Uterus (tissue), 2 donors: ENCODE measurements at regions not wholly inside any gene's neighbourhood (a gene's known extent, or its start where the extent isn't known, plus 50 kb on each side); places are given as distances from the start of the nearest gene placed in this dataset.

Source experiments
- POLR2A ChIP-seq, 2 donors: fragments of 450-650 bp; IDR thresholded peaks; one replicate each; pipeline ENCODE4 v1.6.1; 2016; ENCODE audit warnings: antibody characterized with exemption in 2 of 2, mild to moderate bottlenecking in 1 of 2, moderate library complexity in 1 of 2
- TF ChIP-seq, protein P1 (sequence below), 4 experiments: fragments of 200-600 bp in 2 of 4; fragments of 450-650 bp in 2 of 4; sonication (generic) in 2 of 4; IDR thresholded peaks; one replicate each; pipeline ENCODE4 v1.5.1; 2016 to 2019; ENCODE audit warnings: antibody characterized with exemption in 4 of 4, mild to moderate bottlenecking in 2 of 4, moderate library complexity in 1 of 4

- TF ChIP-seq, protein P1, sequence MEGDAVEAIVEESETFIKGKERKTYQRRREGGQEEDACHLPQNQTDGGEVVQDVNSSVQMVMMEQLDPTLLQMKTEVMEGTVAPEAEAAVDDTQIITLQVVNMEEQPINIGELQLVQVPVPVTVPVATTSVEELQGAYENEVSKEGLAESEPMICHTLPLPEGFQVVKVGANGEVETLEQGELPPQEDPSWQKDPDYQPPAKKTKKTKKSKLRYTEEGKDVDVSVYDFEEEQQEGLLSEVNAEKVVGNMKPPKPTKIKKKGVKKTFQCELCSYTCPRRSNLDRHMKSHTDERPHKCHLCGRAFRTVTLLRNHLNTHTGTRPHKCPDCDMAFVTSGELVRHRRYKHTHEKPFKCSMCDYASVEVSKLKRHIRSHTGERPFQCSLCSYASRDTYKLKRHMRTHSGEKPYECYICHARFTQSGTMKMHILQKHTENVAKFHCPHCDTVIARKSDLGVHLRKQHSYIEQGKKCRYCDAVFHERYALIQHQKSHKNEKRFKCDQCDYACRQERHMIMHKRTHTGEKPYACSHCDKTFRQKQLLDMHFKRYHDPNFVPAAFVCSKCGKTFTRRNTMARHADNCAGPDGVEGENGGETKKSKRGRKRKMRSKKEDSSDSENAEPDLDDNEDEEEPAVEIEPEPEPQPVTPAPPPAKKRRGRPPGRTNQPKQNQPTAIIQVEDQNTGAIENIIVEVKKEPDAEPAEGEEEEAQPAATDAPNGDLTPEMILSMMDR (IDR thresholded peaks at IDR 0.05) = no peak
- no peak for TF ChIP-seq POLR2A (IDR thresholded peaks at IDR 0.05)
Measured at GRCh38 chr15:87238451-87239068, 1018.0 kb downstream of the NTRK3 start.
